AG10803 (cell line): ENCODE measurements at regions not wholly inside any gene's neighbourhood (a gene's known extent, or its start where the extent isn't known, plus 50 kb on each side); places are given as distances from the start of the nearest gene placed in this dataset.

Experiments used
- DNase-seq: peaks from one replicate; pipeline ENCODE4 v3.0.0; 2010; ENCODE audit warnings: low read depth
- H3K4me3 ChIP-seq: 2 replicates; pipeline ENCODE4 v1.5.1; 2011; ENCODE audit warnings: mild to moderate bottlenecking, low read length, control low read depth
- CTCF ChIP-seq: conservative IDR thresholded peaks from 2 replicates; pipeline ENCODE4 v1.5.1; 2011; ENCODE audit warnings: mild to moderate bottlenecking, low read length, control low read depth, inconsistent platforms

GRCh38 chr5:123776761-123777160 lies 264.8 kb downstream of the CSNK1G3 start:
- H3K4me3 ChIP-seq, result no peak overlapping the region
- DNase-seq, result peak; percentile 93
- no peak for TF ChIP-seq CTCF

GRCh38 chr5:123771715-123772114 lies 259.7 kb downstream of the CSNK1G3 start:
- H3K4me3 ChIP-seq, result no peak overlapping the region
- TF ChIP-seq CTCF, result no peak
- DNase-seq, result no peak

DNA sequence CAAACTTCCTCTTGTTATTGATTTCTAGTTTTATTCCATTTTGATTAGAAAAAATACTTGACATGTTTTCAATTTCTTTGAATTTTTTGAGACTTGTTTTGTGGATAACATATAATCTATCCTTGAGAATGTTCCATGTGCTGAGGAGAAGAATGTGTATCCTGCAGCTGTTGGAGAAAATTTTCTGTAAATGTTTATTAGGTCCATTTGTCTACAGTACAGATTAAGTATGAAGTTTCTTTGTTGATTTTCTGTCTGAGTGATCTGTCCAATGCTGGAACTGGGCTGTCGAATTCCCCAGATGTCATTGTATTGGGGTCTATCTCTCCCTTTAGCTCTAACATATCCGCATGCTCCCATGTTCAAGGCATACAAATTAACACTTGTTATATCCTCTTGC lies 251.2 kb downstream of the CSNK1G3 start:
- H3K4me3 ChIP-seq, result no peak overlapping the region
- TF ChIP-seq CTCF, result no peak
- DNase-seq, result no peak

DNA sequence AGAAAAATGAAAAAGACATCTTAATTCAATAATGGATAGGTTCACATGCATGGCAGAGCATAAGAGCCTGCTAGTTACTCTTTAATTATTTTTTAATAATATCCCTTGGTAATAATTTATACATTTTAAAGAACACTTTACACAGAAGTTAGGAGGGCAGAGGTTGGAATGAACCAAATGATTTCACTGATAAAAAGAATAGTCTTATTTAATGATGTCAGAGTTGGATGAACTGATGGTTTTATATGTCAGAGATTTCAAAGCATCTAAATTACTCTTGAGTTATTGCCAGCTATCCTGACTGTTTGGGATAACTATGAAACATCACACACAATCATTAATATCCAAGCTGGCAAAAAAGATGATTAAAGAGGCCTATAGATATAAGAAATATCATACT lies 244.8 kb downstream of the CSNK1G3 start:
- no peak overlapping the region for H3K4me3 ChIP-seq
- no peak for DNase-seq
- no peak for TF ChIP-seq CTCF

GRCh38 chr5:123756318-123756665 lies 244.3 kb downstream of the CSNK1G3 start:
- DNase-seq, result no peak
- no peak for TF ChIP-seq CTCF
- H3K4me3 ChIP-seq, result no peak overlapping the region

DNA sequence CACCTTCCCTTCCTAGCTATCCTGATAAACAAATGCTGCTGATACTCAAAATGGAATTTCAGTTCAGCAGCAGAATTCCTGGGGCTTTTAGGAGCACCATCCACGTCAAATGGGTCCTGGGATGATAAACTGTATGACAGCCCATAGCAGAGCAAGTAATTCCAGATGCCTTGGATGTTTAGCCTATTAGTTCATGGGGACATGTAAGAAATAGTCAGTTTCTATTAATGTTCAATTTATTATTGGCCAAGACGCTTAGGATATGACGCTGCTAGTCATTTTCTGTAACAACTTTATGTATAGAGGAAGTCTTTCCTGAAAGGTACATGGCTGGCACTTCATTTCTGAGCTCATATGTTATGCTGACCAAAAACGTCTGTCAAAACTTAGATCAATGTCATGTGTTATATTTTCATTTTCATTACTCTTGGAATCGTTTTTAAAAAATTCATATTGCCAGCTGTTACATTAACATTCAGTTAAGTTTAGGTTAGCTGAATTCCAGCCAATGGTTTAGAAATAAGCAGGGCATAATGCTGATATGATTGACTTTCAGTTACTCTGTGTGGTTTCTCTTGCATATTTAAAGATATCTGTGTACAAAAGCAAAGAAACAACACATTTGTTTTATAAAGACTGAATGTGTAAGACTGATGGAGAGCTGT lies 243.8 kb downstream of the CSNK1G3 start:
- no peak for TF ChIP-seq CTCF
- DNase-seq, result peak; percentile 93
- no peak overlapping the region for H3K4me3 ChIP-seq

DNA sequence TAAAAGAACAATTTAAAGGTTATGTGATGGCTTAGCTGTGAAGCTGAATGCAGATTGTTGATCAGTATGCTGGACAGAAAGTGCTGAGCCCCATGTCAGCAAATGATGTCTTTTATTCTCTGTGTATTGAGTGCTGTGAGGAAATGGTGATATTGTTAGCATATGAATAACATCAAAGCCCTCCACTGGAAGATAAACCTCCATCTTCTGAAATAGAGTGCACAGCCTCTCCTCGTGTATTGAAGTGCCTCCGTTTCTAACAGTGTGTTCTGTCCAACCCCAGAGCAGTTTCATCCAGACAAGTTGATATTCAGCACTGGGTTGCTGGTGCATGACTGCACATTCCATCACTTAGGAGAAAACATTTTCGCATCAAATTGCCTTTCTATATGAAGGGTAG lies 242.9 kb downstream of the CSNK1G3 start:
- no peak overlapping the region for H3K4me3 ChIP-seq
- peak; percentile 37 for DNase-seq
- no peak for TF ChIP-seq CTCF
